ES-I3 (cell line): ENCODE measurements at regions not wholly inside any gene's neighbourhood (a gene's known extent, or its start where the extent isn't known, plus 50 kb on each side); places are given as distances from the start of the nearest gene placed in this dataset.
"Not testable (repeated sequence)": the region's sequence is repeated elsewhere in the genome, so short reads cannot be mapped to it uniquely, and the experiment has no call there.

ENCODE experiments used
- H3K36me3 ChIP-seq: 2 replicates; pipeline ENCODE4 v1.6.1; 2013; ENCODE audit warnings: mild to moderate bottlenecking, low read length, control low read depth, moderate library complexity; ENCODE audit not compliant: insufficient read depth
- H3K4me1 ChIP-seq: 2 replicates; pipeline ENCODE4 v1.6.1; 2013; ENCODE audit warnings: mild to moderate bottlenecking, control low read depth, low read length; ENCODE audit not compliant: insufficient read depth
- H3K9ac ChIP-seq: 2 replicates; pipeline ENCODE4 v1.6.1; 2013; ENCODE audit warnings: low read depth, mild to moderate bottlenecking, low read length, moderate library complexity
- H3K9me3 ChIP-seq: 2 replicates; pipeline ENCODE4 v1.6.1; 2013; ENCODE audit warnings: mild to moderate bottlenecking, low read length, moderate library complexity; ENCODE audit not compliant: control insufficient read depth, insufficient read depth

- H3K36me3 ChIP-seq: no peaks in the 10 kb centered on the region
- no peaks in the 10 kb centered on the region for H3K9me3 ChIP-seq
- H3K9ac ChIP-seq: no peak overlapping the region
- H3K4me1 ChIP-seq: no peaks in the 10 kb centered on the region
Observed at GRCh38 chr6:67475700-67476099, 1159.4 kb upstream of the ADGRB3 start.

GRCh38 chr6:67467341-67467740 is 1167.7 kb upstream of the ADGRB3 start:
- Histone ChIP-seq H3K9ac (no peak overlapping the region), H3K36me3 (no peaks in the 10 kb centered on the region), H3K4me1 (no peaks in the 10 kb centered on the region), H3K9me3 (no peaks in the 10 kb centered on the region)

GRCh38 chr6:67462725-67463124 is 1172.4 kb upstream of the ADGRB3 start:
- H3K4me1 ChIP-seq, H3K9ac ChIP-seq, H3K9me3 ChIP-seq, H3K36me3 ChIP-seq: not testable (repeated sequence)

- Histone ChIP-seq H3K4me1 (no peaks in the 10 kb centered on the region), H3K36me3 (no peaks in the 10 kb centered on the region), H3K9ac (no peak overlapping the region), H3K9me3 (peaks cover 11% of the 10 kb centered on the region; the same call in 1 of the 2 replicates)
Observed at GRCh38 chr6:67459556-67459955, 1175.5 kb upstream of the ADGRB3 start.

- H3K9me3 ChIP-seq: peaks cover 11% of the 10 kb centered on the region; the same call in 1 of the 2 replicates
- H3K4me1 ChIP-seq: no peaks in the 10 kb centered on the region
- H3K9ac ChIP-seq: no peak overlapping the region
- no peaks in the 10 kb centered on the region for H3K36me3 ChIP-seq
Observed at GRCh38 chr6:67458265-67458664, 1176.8 kb upstream of the ADGRB3 start.

- Histone ChIP-seq H3K9me3 (peaks cover 5% of the 10 kb centered on the region; the same call in 1 of the 2 replicates), H3K36me3 (no peaks in the 10 kb centered on the region), H3K4me1 (no peaks in the 10 kb centered on the region), H3K9ac (no peak overlapping the region)
Observed at GRCh38 chr6:67451874-67452273, 1183.2 kb upstream of the ADGRB3 start.

GRCh38 chr6:67450641-67451040 is 1184.4 kb upstream of the ADGRB3 start:
- Histone ChIP-seq H3K9me3 (no peaks in the 10 kb centered on the region), H3K4me1 (no peaks in the 10 kb centered on the region), H3K9ac (no peak overlapping the region), H3K36me3 (no peaks in the 10 kb centered on the region)

- Histone ChIP-seq H3K4me1 (no peaks in the 10 kb centered on the region), H3K36me3 (no peaks in the 10 kb centered on the region), H3K9ac (no peak overlapping the region), H3K9me3 (no peaks in the 10 kb centered on the region)
Observed at GRCh38 chr6:67449602-67450001, 1185.5 kb upstream of the ADGRB3 start.

GRCh38 chr6:67433124-67433523 is 1202.0 kb upstream of the ADGRB3 start:
- Histone ChIP-seq H3K36me3 (no peaks in the 10 kb centered on the region), H3K9me3 (no peaks in the 10 kb centered on the region), H3K9ac (no peak overlapping the region), H3K4me1 (no peaks in the 10 kb centered on the region)

- H3K9ac ChIP-seq: no peak overlapping the region
- no peaks in the 10 kb centered on the region for H3K9me3 ChIP-seq
- H3K36me3 ChIP-seq: no peaks in the 10 kb centered on the region
- H3K4me1 ChIP-seq: no peaks in the 10 kb centered on the region
Observed at GRCh38 chr6:67431076-67431475, 1204.0 kb upstream of the ADGRB3 start.

- H3K9me3 ChIP-seq, H3K36me3 ChIP-seq, H3K9ac ChIP-seq, H3K4me1 ChIP-seq: not testable (repeated sequence)
Observed at GRCh38 chr6:67426686-67427085, 1208.4 kb upstream of the ADGRB3 start.

- no peaks in the 10 kb centered on the region for H3K36me3 ChIP-seq
Observed at GRCh38 chr6:67412035-67412434, 1223.0 kb upstream of the ADGRB3 start.

GRCh38 chr6:67411036-67411435 is 1224.0 kb upstream of the ADGRB3 start:
- Histone ChIP-seq H3K36me3 (no peaks in the 10 kb centered on the region), H3K4me1 (no peaks in the 10 kb centered on the region; the same call in 1 of the 2 replicates), H3K9me3 (no peaks in the 10 kb centered on the region), H3K9ac (no peak overlapping the region)

More at GRCh38 chr6:67412035-67412434, 1223.0 kb upstream of the ADGRB3 start:
- H3K9ac ChIP-seq: no peak overlapping the region
- no peaks in the 10 kb centered on the region for H3K9me3 ChIP-seq
- H3K4me1 ChIP-seq: no peaks in the 10 kb centered on the region; the same call in 1 of the 2 replicates

GRCh38 chr6:67394254-67394653 is 1240.8 kb upstream of the ADGRB3 start:
- no peaks in the 10 kb centered on the region for H3K36me3 ChIP-seq
- H3K9ac ChIP-seq: no peak overlapping the region
- H3K4me1 ChIP-seq: no peaks in the 10 kb centered on the region
- no peaks in the 10 kb centered on the region; the same call in 1 of the 2 replicates for H3K9me3 ChIP-seq

- no peaks in the 10 kb centered on the region for H3K36me3 ChIP-seq
- H3K9ac ChIP-seq: no peak overlapping the region
- H3K4me1 ChIP-seq: no peaks in the 10 kb centered on the region
- H3K9me3 ChIP-seq: no peaks in the 10 kb centered on the region; the same call in 1 of the 2 replicates
Observed at GRCh38 chr6:67393356-67393755, 1241.7 kb upstream of the ADGRB3 start.

GRCh38 chr6:67391955-67392354 is 1243.1 kb upstream of the ADGRB3 start:
- no peaks in the 10 kb centered on the region; the same call in 1 of the 2 replicates for H3K9me3 ChIP-seq
- H3K36me3 ChIP-seq: no peaks in the 10 kb centered on the region
- H3K4me1 ChIP-seq: no peaks in the 10 kb centered on the region
- no peak overlapping the region for H3K9ac ChIP-seq
